ENCODE measurements at regions not wholly inside any gene's neighbourhood (a gene's known extent, or its start where the extent isn't known, plus 50 kb on each side); places are given as distances from the start of the nearest gene placed in this dataset.

DNA sequence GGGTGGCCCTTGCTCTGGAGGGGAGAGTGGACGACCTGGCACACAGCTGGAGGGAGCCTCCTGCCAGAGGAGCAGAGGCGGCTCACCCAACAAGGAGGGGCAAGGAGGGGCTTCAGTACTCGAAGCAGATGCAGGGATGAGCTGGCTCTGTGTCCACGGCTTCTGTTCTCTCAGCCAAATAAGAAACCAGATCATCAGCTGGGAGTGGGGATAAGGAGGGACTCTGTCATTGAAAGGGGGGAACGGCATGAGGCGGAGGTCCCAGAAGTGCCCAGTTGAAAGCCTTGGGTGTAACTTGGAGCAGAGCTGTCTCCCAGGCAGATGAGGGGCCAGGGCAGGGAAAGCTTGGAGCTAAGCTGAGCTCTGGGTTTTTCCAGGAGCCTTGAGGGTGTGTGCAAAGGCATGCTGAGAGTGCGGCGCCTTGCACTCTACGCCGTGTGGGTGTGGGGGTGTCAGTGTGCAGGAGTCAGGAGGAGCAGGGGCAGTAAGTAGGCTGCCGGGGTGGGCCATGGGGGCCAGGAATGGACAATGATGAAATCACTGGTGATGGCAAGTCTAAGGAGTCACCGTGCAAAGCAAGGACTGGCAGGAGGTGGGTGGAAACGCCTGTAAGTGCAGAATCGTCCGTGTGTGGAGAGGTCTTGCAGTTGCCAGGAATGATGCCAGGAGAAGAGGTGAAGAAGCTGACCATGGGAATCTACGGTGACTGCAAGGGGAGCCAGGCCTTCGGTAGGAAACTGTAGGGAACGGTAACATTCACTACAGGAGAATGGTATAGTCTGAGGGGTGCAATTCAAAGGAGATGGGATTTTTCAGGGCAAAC is 85.4 kb upstream of the FOXQ1 start:
- no peak overlapping the region for H2AFZ ChIP-seq (ENCODE audit: low read depth, low read length)
- no peaks in the 10 kb centered on the region for H3K9me3 ChIP-seq (ENCODE audit: insufficient read depth, low read length)
- no peaks in the 10 kb centered on the region for H3K36me3 ChIP-seq (replicated peaks; ENCODE audit: low read depth, low read length)
- H3K27me3 ChIP-seq (ENCODE audit: low read depth, low read length), result peaks cover 13% of the 10 kb centered on the region
- H3K27ac ChIP-seq (ENCODE audit: low read length), result no peak overlapping the region
- H4K20me1 ChIP-seq (ENCODE audit: insufficient read depth, low read length), result no peaks in the 10 kb centered on the region
- TF ChIP-seq EZH2phosphoT487 (IDR thresholded peaks at IDR 0.05; ENCODE audit: low read depth), result no peak
- TF ChIP-seq, protein P1, sequence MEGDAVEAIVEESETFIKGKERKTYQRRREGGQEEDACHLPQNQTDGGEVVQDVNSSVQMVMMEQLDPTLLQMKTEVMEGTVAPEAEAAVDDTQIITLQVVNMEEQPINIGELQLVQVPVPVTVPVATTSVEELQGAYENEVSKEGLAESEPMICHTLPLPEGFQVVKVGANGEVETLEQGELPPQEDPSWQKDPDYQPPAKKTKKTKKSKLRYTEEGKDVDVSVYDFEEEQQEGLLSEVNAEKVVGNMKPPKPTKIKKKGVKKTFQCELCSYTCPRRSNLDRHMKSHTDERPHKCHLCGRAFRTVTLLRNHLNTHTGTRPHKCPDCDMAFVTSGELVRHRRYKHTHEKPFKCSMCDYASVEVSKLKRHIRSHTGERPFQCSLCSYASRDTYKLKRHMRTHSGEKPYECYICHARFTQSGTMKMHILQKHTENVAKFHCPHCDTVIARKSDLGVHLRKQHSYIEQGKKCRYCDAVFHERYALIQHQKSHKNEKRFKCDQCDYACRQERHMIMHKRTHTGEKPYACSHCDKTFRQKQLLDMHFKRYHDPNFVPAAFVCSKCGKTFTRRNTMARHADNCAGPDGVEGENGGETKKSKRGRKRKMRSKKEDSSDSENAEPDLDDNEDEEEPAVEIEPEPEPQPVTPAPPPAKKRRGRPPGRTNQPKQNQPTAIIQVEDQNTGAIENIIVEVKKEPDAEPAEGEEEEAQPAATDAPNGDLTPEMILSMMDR (IDR thresholded peaks at IDR 0.05; ENCODE audit: low read depth, low read length), result no peak
- no peaks in the 10 kb centered on the region for H3K4me1 ChIP-seq (ENCODE audit: low read length)
- H3K9ac ChIP-seq (ENCODE audit: low read length), result no peak overlapping the region
- no peak overlapping the region for H3K4me2 ChIP-seq (ENCODE audit: low read length)
- no peaks in the 10 kb centered on the region for H3K79me2 ChIP-seq (ENCODE audit: low read length)
- no peak overlapping the region for H3K4me3 ChIP-seq (ENCODE audit: low read length)

DNA sequence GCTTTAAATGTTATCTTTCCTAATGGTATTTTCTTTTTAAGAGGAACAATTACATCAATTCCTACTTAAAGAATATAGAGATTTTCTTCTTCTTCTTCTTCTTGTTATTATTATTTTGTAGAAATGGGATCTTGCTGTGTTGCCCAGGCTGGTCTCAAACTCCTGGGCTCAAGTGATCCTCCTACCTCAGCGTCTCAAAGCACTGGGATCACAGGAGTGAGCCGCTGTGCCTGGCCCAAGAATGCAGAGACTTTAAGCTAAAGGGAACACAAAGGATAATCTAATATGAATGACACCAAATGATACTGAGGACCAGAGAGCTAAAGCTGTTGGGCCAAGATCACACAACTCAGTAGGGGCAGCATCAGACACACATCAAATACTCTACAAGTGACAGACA is 87.4 kb upstream of the FOXQ1 start:
- Histone ChIP-seq H3K4me1 (ENCODE audit: low read length) (no peaks in the 10 kb centered on the region), H3K9me3 (ENCODE audit: insufficient read depth, low read length) (no peaks in the 10 kb centered on the region), H3K27ac (ENCODE audit: low read length) (no peak overlapping the region), H3K79me2 (ENCODE audit: low read length) (no peaks in the 10 kb centered on the region), H3K9ac (ENCODE audit: low read length) (no peak overlapping the region), H3K4me2 (ENCODE audit: low read length) (no peak overlapping the region), H3K36me3 (replicated peaks; ENCODE audit: low read depth, low read length) (no peaks in the 10 kb centered on the region), H3K27me3 (ENCODE audit: low read depth, low read length) (no peaks in the 10 kb centered on the region), H2AFZ (ENCODE audit: low read depth, low read length) (no peak overlapping the region), H4K20me1 (ENCODE audit: insufficient read depth, low read length) (no peaks in the 10 kb centered on the region), H3K4me3 (ENCODE audit: low read length) (no peak overlapping the region)
- TF ChIP-seq, protein P1 (IDR thresholded peaks at IDR 0.05; ENCODE audit: low read depth, low read length), result no peak
- no peak for TF ChIP-seq EZH2phosphoT487 (IDR thresholded peaks at IDR 0.05; ENCODE audit: low read depth)

DNA sequence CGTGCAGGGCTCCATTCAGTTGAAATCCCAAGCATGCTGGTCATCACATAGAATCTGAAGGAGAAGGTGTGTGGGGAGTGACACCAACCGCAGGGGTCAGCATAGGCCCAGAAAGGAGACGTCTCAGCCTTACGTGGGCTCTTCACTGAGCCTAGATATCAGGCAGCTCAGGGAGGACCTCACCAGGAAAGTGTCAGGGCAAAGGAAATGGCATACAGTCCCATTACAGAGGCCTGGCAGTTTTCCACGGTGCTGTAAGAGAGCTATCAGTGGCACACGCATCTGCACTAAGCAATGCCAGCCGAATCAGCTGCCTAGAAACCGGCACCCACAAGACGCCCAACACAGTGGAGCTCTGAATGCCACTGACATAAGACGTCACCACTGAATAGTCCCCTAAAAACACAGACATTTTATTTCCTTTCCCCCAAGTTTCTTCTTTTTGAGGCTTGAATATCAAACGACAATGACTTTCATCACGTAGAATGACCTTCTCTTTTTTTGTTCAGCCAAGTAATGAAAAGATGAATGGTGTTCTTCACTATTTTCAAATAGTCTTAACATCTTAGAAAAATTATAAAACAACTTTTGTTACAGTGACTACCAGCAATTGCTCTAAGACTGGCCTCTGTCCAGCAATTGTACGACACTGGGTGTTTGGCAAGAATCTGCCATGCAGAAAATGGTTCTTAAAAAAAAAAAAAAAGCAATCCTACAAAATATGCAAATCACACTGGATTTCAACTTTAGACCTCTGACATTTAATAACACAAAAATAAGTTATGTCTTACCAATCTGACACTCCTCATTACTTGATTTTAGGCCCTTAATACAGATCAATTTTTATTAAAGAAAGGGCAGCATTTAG is 88.9 kb upstream of the FOXQ1 start:
- Histone ChIP-seq H3K27ac (ENCODE audit: low read length) (no peak overlapping the region), H2AFZ (ENCODE audit: low read depth, low read length) (no peak overlapping the region), H3K4me1 (ENCODE audit: low read length) (no peaks in the 10 kb centered on the region), H4K20me1 (ENCODE audit: insufficient read depth, low read length) (no peaks in the 10 kb centered on the region), H3K9ac (ENCODE audit: low read length) (no peak overlapping the region), H3K4me3 (ENCODE audit: low read length) (no peak overlapping the region), H3K36me3 (replicated peaks; ENCODE audit: low read depth, low read length) (no peaks in the 10 kb centered on the region), H3K9me3 (ENCODE audit: insufficient read depth, low read length) (no peaks in the 10 kb centered on the region), H3K27me3 (ENCODE audit: low read depth, low read length) (peaks cover 3% of the 10 kb centered on the region; the same call in 1 of the 2 replicates), H3K79me2 (ENCODE audit: low read length) (no peaks in the 10 kb centered on the region), H3K4me2 (ENCODE audit: low read length) (no peak overlapping the region)
- TF ChIP-seq, protein P1 (IDR thresholded peaks at IDR 0.05; ENCODE audit: low read depth, low read length), result no peak
- TF ChIP-seq EZH2phosphoT487 (IDR thresholded peaks at IDR 0.05; ENCODE audit: low read depth), result no peak

DNA sequence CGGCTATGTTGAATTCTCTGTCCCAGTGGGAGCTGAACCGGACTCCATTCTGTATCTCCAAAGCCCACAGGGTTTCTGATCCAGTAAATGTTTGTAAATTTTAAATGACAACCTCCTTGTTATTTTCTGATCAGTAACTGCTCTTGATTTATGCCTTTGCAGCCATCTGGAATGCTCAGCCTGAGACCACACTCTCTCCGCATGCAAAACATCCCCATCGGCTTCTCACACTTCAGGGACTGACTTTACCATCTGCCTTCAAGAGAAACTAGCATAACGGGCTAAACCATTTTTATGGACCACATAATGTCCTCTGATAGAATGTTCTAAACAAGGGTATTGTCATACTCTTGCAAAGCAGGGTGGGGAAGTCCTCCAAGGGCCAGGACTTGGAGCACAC is 94.5 kb upstream of the FOXQ1 start:
- no peaks in the 10 kb centered on the region for H3K79me2 ChIP-seq (ENCODE audit: low read length)
- peaks cover 5% of the 10 kb centered on the region; the same call in 1 of the 2 replicates for H3K27me3 ChIP-seq (ENCODE audit: low read depth, low read length)
- H3K27ac ChIP-seq (ENCODE audit: low read length), result no peak overlapping the region
- H4K20me1 ChIP-seq (ENCODE audit: insufficient read depth, low read length), result no peaks in the 10 kb centered on the region
- no peak overlapping the region for H3K4me3 ChIP-seq (ENCODE audit: low read length)
- H3K4me2 ChIP-seq (ENCODE audit: low read length), result no peak overlapping the region
- H3K9ac ChIP-seq (ENCODE audit: low read length), result no peak overlapping the region
- no peaks in the 10 kb centered on the region for H3K36me3 ChIP-seq (replicated peaks; ENCODE audit: low read depth, low read length)
- no peaks in the 10 kb centered on the region for H3K9me3 ChIP-seq (ENCODE audit: insufficient read depth, low read length)
- no peak overlapping the region for H2AFZ ChIP-seq (ENCODE audit: low read depth, low read length)
- no peaks in the 10 kb centered on the region for H3K4me1 ChIP-seq (ENCODE audit: low read length)
- TF ChIP-seq, protein P1 (IDR thresholded peaks at IDR 0.05; ENCODE audit: low read depth, low read length), result no peak
- TF ChIP-seq EZH2phosphoT487 (IDR thresholded peaks at IDR 0.05; ENCODE audit: low read depth), result no peak
